ENCODE measurements at regions not wholly inside any gene's neighbourhood (a gene's known extent, or its start where the extent isn't known, plus 50 kb on each side); places are given as distances from the start of the nearest gene placed in this dataset.

DNA sequence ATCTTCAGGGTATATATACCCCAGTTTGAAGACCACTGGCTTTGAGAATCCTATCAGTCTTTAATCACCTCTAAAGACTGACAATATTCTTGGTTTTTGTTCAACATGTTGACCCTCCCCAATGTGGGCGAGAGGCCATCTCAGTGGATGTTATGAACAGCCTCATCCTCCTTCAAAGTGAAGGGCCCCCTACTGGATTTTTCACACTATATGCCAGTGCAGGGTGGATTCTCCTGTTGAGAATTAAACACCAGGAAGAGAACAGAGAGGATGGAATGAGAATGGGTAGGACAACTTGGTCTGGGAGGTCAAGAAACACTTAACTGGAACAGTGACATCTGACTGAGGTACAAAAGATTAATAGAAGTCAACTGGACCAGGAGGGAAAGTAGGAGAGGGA is 327.1 kb downstream of the MAFB start:
- TF ChIP-seq, protein P1, sequence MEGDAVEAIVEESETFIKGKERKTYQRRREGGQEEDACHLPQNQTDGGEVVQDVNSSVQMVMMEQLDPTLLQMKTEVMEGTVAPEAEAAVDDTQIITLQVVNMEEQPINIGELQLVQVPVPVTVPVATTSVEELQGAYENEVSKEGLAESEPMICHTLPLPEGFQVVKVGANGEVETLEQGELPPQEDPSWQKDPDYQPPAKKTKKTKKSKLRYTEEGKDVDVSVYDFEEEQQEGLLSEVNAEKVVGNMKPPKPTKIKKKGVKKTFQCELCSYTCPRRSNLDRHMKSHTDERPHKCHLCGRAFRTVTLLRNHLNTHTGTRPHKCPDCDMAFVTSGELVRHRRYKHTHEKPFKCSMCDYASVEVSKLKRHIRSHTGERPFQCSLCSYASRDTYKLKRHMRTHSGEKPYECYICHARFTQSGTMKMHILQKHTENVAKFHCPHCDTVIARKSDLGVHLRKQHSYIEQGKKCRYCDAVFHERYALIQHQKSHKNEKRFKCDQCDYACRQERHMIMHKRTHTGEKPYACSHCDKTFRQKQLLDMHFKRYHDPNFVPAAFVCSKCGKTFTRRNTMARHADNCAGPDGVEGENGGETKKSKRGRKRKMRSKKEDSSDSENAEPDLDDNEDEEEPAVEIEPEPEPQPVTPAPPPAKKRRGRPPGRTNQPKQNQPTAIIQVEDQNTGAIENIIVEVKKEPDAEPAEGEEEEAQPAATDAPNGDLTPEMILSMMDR (IDR thresholded peaks at IDR 0.05), result no peak
- TF ChIP-seq POLR2AphosphoS5 (IDR thresholded peaks at IDR 0.05) (no peak), POLR2A (IDR thresholded peaks at IDR 0.05) (no peak), EP300 (IDR thresholded peaks at IDR 0.05) (no peak)
